ENCODE measurements at regions not wholly inside any gene's neighbourhood (a gene's known extent, or its start where the extent isn't known, plus 50 kb on each side); places are given as distances from the start of the nearest gene placed in this dataset.

- TF ChIP-seq TCF7L2 (IDR thresholded peaks at IDR 0.05; ENCODE audit: low read depth, low read length), result no peak
- no peak for TF ChIP-seq HMGXB4 (CRISPR knock-in tag; IDR thresholded peaks at IDR 0.05)
These were observed 741.4 kb downstream of the HACE1 start for GRCh38 chr6:104118274-104118673.
